ENCODE measurements at regions not wholly inside any gene's neighbourhood (a gene's known extent, or its start where the extent isn't known, plus 50 kb on each side); places are given as distances from the start of the nearest gene placed in this dataset.
"Not testable (repeated sequence)": the region's sequence is repeated elsewhere in the genome, so short reads cannot be mapped to it uniquely, and the experiment has no call there.

- Histone ChIP-seq H3K4me1 (peaks cover 0 to 37% (median 29%) of the 10 kb centered on the region in 4 donors), H3K27me3 (no peaks in the 10 kb centered on the region), H3K27ac (replicated peaks in 1 of 4) (no peak overlapping the region), H3K9me3 (no peaks in the 10 kb centered on the region), H3K36me3 (no peaks in the 10 kb centered on the region), H3K4me3 (no peak overlapping the region)
- DNase-seq (ENCODE audit: extremely low spot score) = no peak
- 43% methylated on average over 6 of the region's 6 CpGs for WGBS
- intact Hi-C loops (cut with DNase I) = no loop called here
- no peak for TF ChIP-seq POLR2AphosphoS5 (IDR thresholded peaks at IDR 0.05)
- TF ChIP-seq, protein P1, sequence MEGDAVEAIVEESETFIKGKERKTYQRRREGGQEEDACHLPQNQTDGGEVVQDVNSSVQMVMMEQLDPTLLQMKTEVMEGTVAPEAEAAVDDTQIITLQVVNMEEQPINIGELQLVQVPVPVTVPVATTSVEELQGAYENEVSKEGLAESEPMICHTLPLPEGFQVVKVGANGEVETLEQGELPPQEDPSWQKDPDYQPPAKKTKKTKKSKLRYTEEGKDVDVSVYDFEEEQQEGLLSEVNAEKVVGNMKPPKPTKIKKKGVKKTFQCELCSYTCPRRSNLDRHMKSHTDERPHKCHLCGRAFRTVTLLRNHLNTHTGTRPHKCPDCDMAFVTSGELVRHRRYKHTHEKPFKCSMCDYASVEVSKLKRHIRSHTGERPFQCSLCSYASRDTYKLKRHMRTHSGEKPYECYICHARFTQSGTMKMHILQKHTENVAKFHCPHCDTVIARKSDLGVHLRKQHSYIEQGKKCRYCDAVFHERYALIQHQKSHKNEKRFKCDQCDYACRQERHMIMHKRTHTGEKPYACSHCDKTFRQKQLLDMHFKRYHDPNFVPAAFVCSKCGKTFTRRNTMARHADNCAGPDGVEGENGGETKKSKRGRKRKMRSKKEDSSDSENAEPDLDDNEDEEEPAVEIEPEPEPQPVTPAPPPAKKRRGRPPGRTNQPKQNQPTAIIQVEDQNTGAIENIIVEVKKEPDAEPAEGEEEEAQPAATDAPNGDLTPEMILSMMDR (IDR thresholded peaks at IDR 0.05) = no peak
These were observed 103.8 kb upstream of the SLC1A3 start for GRCh38 chr5:36502608-36503007.

DNA sequence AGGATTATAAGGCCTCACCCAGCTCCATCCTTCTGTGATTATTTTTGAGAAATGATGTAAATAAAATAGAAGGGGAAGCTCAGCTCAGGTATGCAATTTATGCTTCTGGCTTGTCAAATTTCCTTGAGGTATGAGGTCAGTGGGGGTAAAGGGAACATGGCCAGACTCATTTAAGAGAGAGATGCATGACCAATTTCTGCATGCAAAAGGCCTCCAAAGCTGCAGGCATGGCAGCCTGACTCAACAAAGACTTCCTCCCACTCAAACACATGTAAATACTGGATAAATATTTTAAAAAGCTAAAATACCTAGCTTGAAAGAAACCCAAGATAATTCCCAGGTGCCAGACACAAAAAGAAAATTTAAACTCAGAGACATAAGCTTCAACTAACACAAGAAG, 101.4 kb upstream of the SLC1A3 start:
- H3K4me3 ChIP-seq = no peak overlapping the region
- intact Hi-C loops (cut with DNase I) = loop anchor here (5.0 kb wide), 1 partner anchor 187 kb away; no protein-coding TSS in a partner anchor
- no peaks in the 10 kb centered on the region for H3K9me3 ChIP-seq
- no peaks in the 10 kb centered on the region for H3K36me3 ChIP-seq
- peaks cover 5 to 41% (median 29%) of the 10 kb centered on the region in 4 donors for H3K4me1 ChIP-seq
- H3K27me3 ChIP-seq = no peaks in the 10 kb centered on the region
- DNase-seq (ENCODE audit: extremely low spot score) = no peak
- H3K27ac ChIP-seq (replicated peaks in 1 of 4) = peak overlapping the region in 3 of 4 donors; percentile 7 to 32 (median 25)
- TF ChIP-seq EP300 (IDR thresholded peaks at IDR 0.05) (no peak), POLR2AphosphoS5 (IDR thresholded peaks at IDR 0.05) (no peak), POLR2A (IDR thresholded peaks at IDR 0.05; ENCODE audit: low read depth) (no peak)
- TF ChIP-seq, protein P1 (IDR thresholded peaks at IDR 0.05) = no peak

DNA sequence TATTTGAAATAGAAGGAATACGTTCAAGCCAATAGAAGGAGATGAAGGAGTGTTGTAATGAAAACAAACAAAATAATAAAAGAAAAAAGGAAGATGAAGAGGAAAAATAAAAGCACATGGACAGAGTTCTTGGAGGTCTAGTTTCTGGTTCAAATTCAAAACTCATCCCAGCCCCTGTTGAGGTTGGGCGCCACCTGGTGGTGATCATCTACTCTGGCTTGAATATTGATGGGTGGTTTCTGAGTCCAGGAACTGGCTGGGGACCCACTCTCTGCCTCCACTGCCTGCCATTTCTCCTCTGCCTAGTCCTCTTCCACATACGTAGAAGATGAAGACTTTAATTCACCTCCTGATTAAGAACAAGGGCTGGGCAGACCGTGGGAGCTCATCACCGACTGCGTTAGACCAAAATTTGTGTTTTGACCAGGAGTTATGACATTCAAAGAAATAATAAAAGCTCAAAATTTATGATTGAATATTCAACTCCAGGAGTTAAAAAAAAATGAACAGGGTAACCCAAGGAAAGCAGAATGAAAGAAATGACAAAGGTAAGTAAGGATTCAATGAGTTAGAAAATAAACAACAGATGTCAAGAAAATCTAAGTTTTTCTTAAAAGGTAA, 99.0 kb upstream of the SLC1A3 start:
- H3K27me3 ChIP-seq = no peaks in the 10 kb centered on the region
- peaks cover 5 to 35% (median 23%) of the 10 kb centered on the region in 4 donors for H3K4me1 ChIP-seq
- intact Hi-C loops (cut with DNase I) = loop anchor here (1.0 to 5.0 kb wide), 2 partner anchors 92 to 185 kb away; no protein-coding TSS in a partner anchor
- no peak overlapping the region for H3K4me3 ChIP-seq
- WGBS = 59% methylated on average over 6 of the region's 6 CpGs
- TF ChIP-seq EP300 (IDR thresholded peaks at IDR 0.05) = no peak
- TF ChIP-seq, protein P1 (IDR thresholded peaks at IDR 0.05) = peak; percentile 74 to 89 (median 88)
- TF ChIP-seq POLR2A (IDR thresholded peaks at IDR 0.05; ENCODE audit: low read depth) = no peak
- H3K27ac ChIP-seq (replicated peaks in 1 of 4) = no peak overlapping the region
- no peak for DNase-seq (ENCODE audit: extremely low spot score)
- no peaks in the 10 kb centered on the region for H3K36me3 ChIP-seq
- no peaks in the 10 kb centered on the region for H3K9me3 ChIP-seq

DNA sequence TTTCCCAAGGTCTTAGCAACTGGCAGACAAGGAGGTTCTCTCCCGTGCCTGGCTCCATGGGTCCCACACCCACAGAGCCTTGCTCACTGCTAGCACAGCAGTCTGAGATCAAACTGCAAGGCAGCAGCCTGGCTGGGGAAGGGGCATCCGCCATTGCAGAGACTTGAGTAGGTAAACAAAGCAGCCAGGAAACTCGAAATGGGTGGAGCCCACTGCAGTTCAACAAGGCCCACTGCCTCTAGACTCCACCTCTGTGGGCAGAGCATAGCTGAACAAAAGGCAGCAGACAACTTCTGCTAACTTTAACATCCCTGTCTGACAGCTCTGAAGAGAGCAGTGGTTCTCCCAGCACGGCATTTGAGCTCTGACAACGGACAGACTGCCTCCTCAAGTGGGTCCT, 98.1 kb upstream of the SLC1A3 start:
- intact Hi-C loops (cut with DNase I) = loop anchor here (5.0 kb wide), 1 partner anchor 184 kb away; no protein-coding TSS in a partner anchor
- 71% methylated on average over 4 of the region's 5 CpGs for WGBS
- not testable (repeated sequence) for H3K27me3 ChIP-seq; H3K27ac ChIP-seq (replicated peaks in 1 of 4); H3K9me3 ChIP-seq; H3K4me3 ChIP-seq; H3K36me3 ChIP-seq; DNase-seq (ENCODE audit: extremely low spot score)
- peaks cover 5 to 28% (median 16%) of the 10 kb centered on the region in 4 donors for H3K4me1 ChIP-seq

DNA sequence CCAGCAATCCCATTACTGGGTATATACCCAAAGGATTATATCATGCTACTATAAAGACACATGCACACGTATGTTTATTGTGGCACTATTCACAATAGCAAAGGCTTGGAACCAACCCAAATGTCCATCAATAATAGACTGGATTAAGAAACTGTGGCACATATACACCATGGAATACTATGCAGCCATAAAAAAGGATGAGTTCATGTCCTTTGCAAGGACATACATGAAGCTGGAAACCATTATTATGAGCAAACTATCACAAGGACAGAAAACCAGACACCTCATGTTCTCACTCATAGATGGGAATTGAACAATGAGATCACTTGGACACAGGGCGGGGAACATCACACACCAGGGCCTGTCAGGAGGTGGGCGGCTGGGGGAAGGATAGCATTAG, 92.8 kb upstream of the SLC1A3 start:
- H3K27me3 ChIP-seq; H3K4me1 ChIP-seq; DNase-seq (ENCODE audit: extremely low spot score); H3K9me3 ChIP-seq; H3K27ac ChIP-seq (replicated peaks in 1 of 4); H3K36me3 ChIP-seq; intact Hi-C loops (cut with DNase I); H3K4me3 ChIP-seq: not testable (repeated sequence)
- WGBS = 91% methylated on average over 3 of the region's 3 CpGs

GRCh38 chr5:36519881-36520280, 86.5 kb upstream of the SLC1A3 start:
- WGBS = 88% methylated on average over 2 of the region's 2 CpGs
- intact Hi-C loops (cut with DNase I) = no loop called here

More at GRCh38 chr5:36519881-36520280, 86.5 kb upstream of the SLC1A3 start:
- no peak for TF ChIP-seq EP300 (IDR thresholded peaks at IDR 0.05)
- TF ChIP-seq POLR2AphosphoS5 (IDR thresholded peaks at IDR 0.05) = no peak
- TF ChIP-seq, protein P1 (IDR thresholded peaks at IDR 0.05) = no peak
- TF ChIP-seq POLR2A (IDR thresholded peaks at IDR 0.05; ENCODE audit: low read depth) = no peak
- Histone ChIP-seq H3K4me1 (peaks cover 5 to 14% (median 10%) of the 10 kb centered on the region in 4 donors), H3K27ac (replicated peaks in 1 of 4) (no peak overlapping the region), H3K4me3 (no peak overlapping the region), H3K36me3 (no peaks in the 10 kb centered on the region), H3K27me3 (no peaks in the 10 kb centered on the region), H3K9me3 (no peaks in the 10 kb centered on the region)
- DNase-seq (ENCODE audit: extremely low spot score) = no peak

All from esophagus muscularis mucosa (tissue), 4 donors.